Karpas-422 (cell line): ENCODE measurements at regions not wholly inside any gene's neighbourhood (a gene's known extent, or its start where the extent isn't known, plus 50 kb on each side); places are given as distances from the start of the nearest gene placed in this dataset.
"Not testable (repeated sequence)": the region's sequence is repeated elsewhere in the genome, so short reads cannot be mapped to it uniquely, and the experiment has no call there.

ENCODE experiments used
- DNase-seq: peaks from one replicate; pipeline ENCODE4 v3.0.0-alpha.2; 2015
- H2AFZ ChIP-seq: fragments of 200-600 bp; sonication (generic); 2 replicates; pipeline ENCODE4 v1.6.1; 2014; ENCODE audit warnings: antibody characterized with exemption, low read length, mixed read lengths
- H3K27ac ChIP-seq: fragments of 200-600 bp; sonication (generic); 2 replicates; pipeline ENCODE4 v1.5.1; 2014; ENCODE audit warnings: mild to moderate bottlenecking, low read length, moderate library complexity
- H3K27me3 ChIP-seq: fragments of 200-600 bp; sonication (generic); 2 replicates; pipeline ENCODE4 v1.6.1; 2014; ENCODE audit warnings: low read length, mixed read lengths
- H3K36me3 ChIP-seq: fragments of 200-600 bp; sonication (generic); 2 replicates; pipeline ENCODE4 v1.6.1; 2014; ENCODE audit warnings: low read length, mixed read lengths; ENCODE audit not compliant: insufficient read depth
- H3K4me1 ChIP-seq: fragments of 200-600 bp; sonication (generic); 2 replicates; pipeline ENCODE4 v1.6.1; 2014; ENCODE audit warnings: mild to moderate bottlenecking, low read length, mixed read lengths
- H3K4me2 ChIP-seq: fragments of 200-600 bp; sonication (generic); 2 replicates; pipeline ENCODE4 v1.6.1; 2014; ENCODE audit warnings: low read length, low read depth, mild to moderate bottlenecking; ENCODE audit not compliant: poor library complexity, severe bottlenecking
- H3K4me3 ChIP-seq: fragments of 200-600 bp; sonication (generic); 2 replicates; pipeline ENCODE4 v1.5.1; 2014; ENCODE audit warnings: mild to moderate bottlenecking, antibody characterized with exemption, low read length, mixed read lengths
- H3K79me2 ChIP-seq: fragments of 200-600 bp; sonication (generic); 2 replicates; pipeline ENCODE4 v1.6.1; 2014; ENCODE audit warnings: mild to moderate bottlenecking, low read length, mixed read lengths
- H3K9ac ChIP-seq: fragments of 200-600 bp; sonication (generic); 2 replicates; pipeline ENCODE4 v1.6.0; 2014; ENCODE audit warnings: low read length
- H3K9me2 ChIP-seq: fragments of 200-600 bp; sonication (generic), shearing (Covaris generic); replicated peaks from 2 replicates; pipeline ENCODE4 v1.6.0; 2014; ENCODE audit warnings: mild to moderate bottlenecking, low read length, moderate library complexity; ENCODE audit not compliant: insufficient read depth
- H3K9me3 ChIP-seq: fragments of 300-700, 200-600 bp; sonication (generic); 2 replicates; pipeline ENCODE4 v1.6.1; 2014; ENCODE audit warnings: low read length, mixed read lengths
- H4K20me1 ChIP-seq: fragments of 200-600 bp; sonication (generic); 2 replicates; pipeline ENCODE4 v1.6.1; 2014; ENCODE audit warnings: mild to moderate bottlenecking, antibody characterized with exemption, low read length, low read depth; ENCODE audit not compliant: insufficient read depth

DNA sequence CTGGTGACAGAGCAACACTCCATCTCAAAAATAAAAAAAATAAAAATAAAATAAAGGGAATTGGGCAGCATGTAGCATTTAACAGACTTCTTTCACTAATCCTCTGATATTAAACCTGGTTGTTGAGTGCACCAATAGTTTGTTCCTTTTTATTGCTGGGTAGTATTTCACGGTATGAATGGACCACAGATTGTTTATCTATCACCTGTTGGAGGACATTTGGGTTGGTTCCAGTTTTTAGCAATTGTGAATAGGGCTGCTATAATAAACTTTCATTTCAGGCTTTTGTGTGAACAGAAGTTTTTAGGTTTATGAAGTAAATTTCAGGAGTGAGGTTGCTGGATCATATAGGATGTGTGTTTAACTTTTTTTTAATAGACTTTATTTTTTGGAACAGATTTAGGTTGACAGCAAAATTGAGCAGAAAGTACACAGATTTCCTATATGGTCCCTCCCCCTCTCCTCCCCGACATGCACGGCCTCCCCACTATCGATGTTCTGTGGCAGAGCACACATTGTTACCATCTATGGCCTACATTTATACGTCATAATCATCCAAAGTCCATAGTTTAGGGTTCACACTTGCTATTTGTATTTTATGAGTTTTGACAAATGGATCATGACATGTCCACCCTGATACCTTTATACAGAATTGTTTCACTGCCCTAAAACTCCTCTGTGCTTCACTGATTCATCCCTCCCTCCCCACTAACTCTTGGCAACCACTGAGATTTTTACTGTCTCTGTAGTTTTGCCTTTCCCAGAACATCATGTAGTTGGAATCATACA lies 66.1 kb upstream of the TMPRSS2 start:
- H3K4me1 ChIP-seq, result no peaks in the 10 kb centered on the region
- no peak overlapping the region for H3K9ac ChIP-seq
- H3K27ac ChIP-seq, result no peak overlapping the region
- peaks cover 12% of the 10 kb centered on the region for H3K9me3 ChIP-seq
- no peaks in the 10 kb centered on the region for H3K9me2 ChIP-seq
- H3K79me2 ChIP-seq, result no peaks in the 10 kb centered on the region
- no peaks in the 10 kb centered on the region for H4K20me1 ChIP-seq
- 0 out of 2 replicates have a peak, but pooled peaks cover 3% of the 10 kb centered on the region for H3K27me3 ChIP-seq
- H3K4me2 ChIP-seq, result no peak overlapping the region
- H2AFZ ChIP-seq, result no peak overlapping the region
- no peaks in the 10 kb centered on the region for H3K36me3 ChIP-seq
- no peak overlapping the region for H3K4me3 ChIP-seq
- DNase-seq, result no peak

DNA sequence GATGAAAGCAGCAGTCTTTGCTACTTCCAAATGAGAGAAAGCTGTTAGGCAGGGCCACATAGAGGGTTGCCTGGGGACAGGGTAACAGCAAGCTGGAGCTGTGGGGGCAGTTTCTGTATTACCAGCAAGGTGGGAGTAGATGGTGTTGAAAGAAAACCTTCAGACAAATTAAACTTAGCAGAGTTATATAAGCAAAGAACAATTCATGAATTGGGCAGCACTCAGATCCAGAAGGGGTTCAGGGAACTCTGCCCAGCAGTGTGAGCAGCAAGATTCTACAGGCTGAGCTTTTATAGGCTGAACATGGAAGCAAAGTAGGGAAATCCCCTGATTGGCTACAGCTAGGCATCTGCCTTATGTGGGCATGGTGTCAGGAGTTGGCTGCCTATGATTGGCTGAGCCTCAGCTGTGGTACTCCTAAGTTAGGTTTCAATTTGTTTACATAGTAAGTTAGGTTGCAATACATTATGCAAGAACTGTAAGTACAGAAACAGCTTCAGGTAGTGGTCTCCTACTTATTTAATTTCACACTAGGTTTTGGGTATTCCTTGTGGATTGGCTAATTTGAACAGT lies 64.1 kb upstream of the TMPRSS2 start:
- no peaks in the 10 kb centered on the region for H3K4me1 ChIP-seq
- no peaks in the 10 kb centered on the region for H4K20me1 ChIP-seq
- no peak overlapping the region for H3K9ac ChIP-seq
- peaks cover 5% of the 10 kb centered on the region for H3K9me3 ChIP-seq
- no peaks in the 10 kb centered on the region for H3K9me2 ChIP-seq
- H3K27me3 ChIP-seq, result 0 out of 2 replicates have a peak, but pooled peaks cover 3% of the 10 kb centered on the region
- no peak overlapping the region for H3K4me2 ChIP-seq
- no peak for DNase-seq
- H3K4me3 ChIP-seq, result no peak overlapping the region
- no peak overlapping the region for H3K27ac ChIP-seq
- no peak overlapping the region for H2AFZ ChIP-seq
- H3K79me2 ChIP-seq, result no peaks in the 10 kb centered on the region
- no peaks in the 10 kb centered on the region for H3K36me3 ChIP-seq

DNA sequence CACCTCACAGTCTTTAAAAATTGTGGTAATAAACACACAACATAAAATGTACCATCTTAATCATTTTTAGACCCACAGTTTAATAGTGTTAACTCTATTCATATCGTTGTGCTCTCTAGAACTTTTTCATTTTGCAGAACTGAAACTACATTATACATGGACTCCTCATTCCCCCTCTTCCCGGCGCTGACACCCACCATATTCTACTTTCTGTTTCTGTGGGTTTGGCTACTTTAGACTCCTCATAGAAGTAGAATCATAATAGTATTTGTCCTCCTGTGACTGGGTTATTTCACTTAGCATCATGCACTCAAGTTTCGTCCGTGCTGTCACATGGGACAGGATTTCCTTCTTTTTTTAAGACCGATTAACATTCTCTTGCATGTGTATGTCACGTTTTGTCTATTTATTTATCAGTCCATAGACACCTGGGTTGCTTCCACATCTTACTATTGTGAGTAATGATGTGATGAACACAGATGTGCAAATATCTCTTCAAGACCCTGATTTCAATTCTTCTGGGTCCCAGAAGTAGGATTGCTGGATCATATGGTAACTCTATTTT lies 62.9 kb upstream of the TMPRSS2 start:
- DNase-seq, result no peak

DNA sequence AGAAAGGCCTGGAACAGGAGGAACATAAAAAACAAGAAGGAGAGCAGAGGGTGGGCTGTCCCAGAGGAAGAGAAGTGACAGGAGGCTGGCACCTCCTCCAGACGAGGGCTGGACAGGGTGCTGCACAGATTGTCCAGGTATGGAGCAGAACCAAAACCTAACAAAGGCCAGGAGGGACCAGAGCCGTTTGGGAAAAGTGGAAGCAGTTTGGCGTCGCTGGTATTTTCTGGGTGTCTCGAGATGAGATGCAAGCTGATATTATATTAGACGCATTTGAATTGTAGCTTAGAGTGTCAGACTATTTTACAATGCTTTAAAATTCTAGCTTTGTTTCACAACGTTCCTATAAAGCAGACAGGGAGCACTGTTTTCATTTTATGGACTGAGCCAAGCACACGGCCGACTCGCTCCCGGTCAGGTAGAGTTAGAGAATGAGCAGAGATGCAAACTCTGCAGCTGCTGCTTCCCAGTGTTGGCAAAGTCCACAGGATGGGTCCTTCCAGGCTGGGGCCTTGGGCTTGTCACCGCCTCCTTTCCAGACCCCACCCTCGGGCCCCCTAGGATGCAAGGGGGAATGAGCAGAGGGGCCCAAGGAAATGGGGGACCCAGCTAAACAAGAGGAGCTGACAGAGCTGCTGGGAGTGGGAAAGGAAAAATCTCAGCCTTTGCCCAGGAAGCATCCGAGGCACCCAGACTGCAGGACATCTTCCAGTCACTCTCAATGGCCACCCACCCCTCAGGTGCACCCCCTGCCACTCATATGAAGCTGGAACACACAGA lies 60.8 kb upstream of the TMPRSS2 start:
- Histone ChIP-seq H3K4me1 (no peaks in the 10 kb centered on the region), H3K9ac (no peak overlapping the region), H3K27me3 (no peaks in the 10 kb centered on the region), H4K20me1 (no peaks in the 10 kb centered on the region), H3K36me3 (no peaks in the 10 kb centered on the region), H3K27ac (no peak overlapping the region), H3K4me2 (no peak overlapping the region), H3K9me2 (no peaks in the 10 kb centered on the region), H3K4me3 (no peak overlapping the region), H3K79me2 (no peaks in the 10 kb centered on the region), H3K9me3 (no peaks in the 10 kb centered on the region), H2AFZ (no peak overlapping the region)
- DNase-seq, result no peak

More for the DNA sequence above, 62.9 kb upstream of the TMPRSS2 start:
- Histone ChIP-seq H3K27ac (no peak overlapping the region), H4K20me1 (no peaks in the 10 kb centered on the region), H3K9ac (no peak overlapping the region), H3K4me2 (no peak overlapping the region), H3K4me3 (no peak overlapping the region), H2AFZ (no peak overlapping the region), H3K4me1 (no peaks in the 10 kb centered on the region), H3K9me3 (peaks cover 3% of the 10 kb centered on the region), H3K27me3 (0 out of 2 replicates have a peak, but pooled peaks cover 3% of the 10 kb centered on the region), H3K79me2 (no peaks in the 10 kb centered on the region), H3K36me3 (no peaks in the 10 kb centered on the region), H3K9me2 (no peaks in the 10 kb centered on the region)

DNA sequence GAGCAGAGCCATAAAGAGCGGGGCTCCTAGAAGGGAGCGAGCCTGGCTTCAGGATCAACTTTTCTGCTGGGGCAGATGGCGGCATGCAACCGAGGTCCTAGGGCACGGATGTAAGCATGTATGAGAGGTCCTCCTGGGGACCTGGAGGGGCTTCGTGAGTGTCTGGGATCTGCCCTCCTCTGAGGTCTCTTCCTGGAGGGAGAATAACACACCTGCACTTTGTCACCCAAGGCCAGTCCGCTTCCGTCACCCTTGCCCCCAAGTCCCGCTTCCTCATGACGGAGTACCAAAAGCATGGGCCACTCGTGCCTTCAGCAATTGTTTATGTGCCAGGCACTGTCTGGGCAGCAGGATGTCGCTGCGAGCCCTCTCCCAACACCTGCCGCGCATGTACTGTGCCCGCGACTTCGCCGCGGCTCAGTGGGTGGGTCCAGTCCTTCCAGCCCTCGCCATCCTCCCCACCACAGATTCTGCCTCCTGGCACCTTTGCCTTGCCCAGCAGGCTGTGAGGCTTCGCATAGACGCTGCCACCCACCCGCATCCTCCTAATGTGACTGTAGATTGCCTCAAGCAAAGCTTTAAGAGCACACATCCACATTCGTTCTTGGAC lies 60.0 kb upstream of the TMPRSS2 start:
- no peaks in the 10 kb centered on the region for H3K36me3 ChIP-seq
- H3K4me3 ChIP-seq, result no peak overlapping the region
- H3K9me3 ChIP-seq, result no peaks in the 10 kb centered on the region
- H3K4me2 ChIP-seq, result no peak overlapping the region
- H3K9ac ChIP-seq, result no peak overlapping the region
- no peaks in the 10 kb centered on the region for H3K9me2 ChIP-seq
- no peaks in the 10 kb centered on the region for H3K79me2 ChIP-seq
- H2AFZ ChIP-seq, result no peak overlapping the region
- H3K4me1 ChIP-seq, result no peaks in the 10 kb centered on the region
- H3K27ac ChIP-seq, result no peak overlapping the region
- no peaks in the 10 kb centered on the region for H4K20me1 ChIP-seq
- no peak for DNase-seq
- no peaks in the 10 kb centered on the region for H3K27me3 ChIP-seq

DNA sequence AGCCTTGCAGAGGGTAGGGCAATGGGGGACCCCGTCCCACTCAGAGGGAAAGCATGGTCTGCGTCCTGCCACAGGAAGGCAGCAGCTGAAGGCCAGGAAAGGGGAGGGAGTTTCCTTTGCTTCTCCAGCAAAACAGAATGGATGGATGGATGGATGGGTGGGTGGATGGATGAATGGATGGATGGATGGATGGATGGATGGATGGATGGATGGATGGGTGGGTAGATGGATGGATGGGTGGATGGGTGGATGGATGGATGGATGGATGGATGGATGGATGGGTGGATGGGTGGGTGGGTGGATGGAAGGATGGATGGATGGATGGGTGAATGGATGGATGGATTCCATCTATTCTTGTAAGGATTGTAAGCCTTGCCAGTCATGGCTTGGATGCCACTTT lies 59.3 kb upstream of the TMPRSS2 start:
- H3K36me3 ChIP-seq, H3K9me2 ChIP-seq, H3K9ac ChIP-seq, H3K27me3 ChIP-seq, DNase-seq, H3K4me3 ChIP-seq, H4K20me1 ChIP-seq, H3K4me2 ChIP-seq, H3K4me1 ChIP-seq, H3K9me3 ChIP-seq, H3K79me2 ChIP-seq, H2AFZ ChIP-seq, H3K27ac ChIP-seq: not testable (repeated sequence)

DNA sequence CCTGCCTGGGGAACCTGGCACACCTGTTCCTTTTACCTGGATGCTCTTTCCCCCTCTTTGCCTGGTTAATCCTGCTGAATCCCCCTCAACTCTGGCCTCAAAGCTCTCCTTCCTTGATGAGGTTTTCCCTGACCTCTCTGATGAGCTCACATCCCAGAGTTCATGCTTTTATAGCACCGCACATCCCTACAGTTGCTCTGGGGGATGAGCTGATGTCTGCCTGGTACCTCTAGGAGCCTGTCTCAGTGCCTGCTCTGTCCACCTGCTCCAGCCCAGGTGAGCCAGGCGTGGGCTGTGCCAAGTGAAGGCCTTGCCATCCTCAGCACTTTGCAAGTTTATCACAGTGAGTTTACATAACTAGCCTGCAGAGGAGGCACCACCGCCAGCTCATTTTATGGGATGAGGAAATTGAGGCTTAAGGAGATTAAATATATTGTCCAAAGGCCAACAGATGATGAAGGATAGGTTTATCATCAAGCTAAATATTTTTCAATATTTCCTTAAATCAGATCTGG lies 58.6 kb upstream of the TMPRSS2 start:
- DNase-seq, result no peak
- Histone ChIP-seq H3K36me3 (no peaks in the 10 kb centered on the region), H3K27me3 (no peaks in the 10 kb centered on the region), H3K27ac (no peak overlapping the region), H3K9me2 (no peaks in the 10 kb centered on the region), H4K20me1 (no peaks in the 10 kb centered on the region), H3K9me3 (no peaks in the 10 kb centered on the region), H3K4me3 (no peak overlapping the region), H2AFZ (no peak overlapping the region), H3K4me2 (no peak overlapping the region), H3K4me1 (no peaks in the 10 kb centered on the region), H3K79me2 (no peaks in the 10 kb centered on the region), H3K9ac (no peak overlapping the region)
